Tibial nerve (tissue), 3 donors: ENCODE measurements at regions not wholly inside any gene's neighbourhood (a gene's known extent, or its start where the extent isn't known, plus 50 kb on each side); places are given as distances from the start of the nearest gene placed in this dataset.

Experiments
- CTCF ChIP-seq, 5 experiments: fragments of 200-600 bp in 3 of 5; fragments of 450-650 bp in 2 of 5; sonication (generic) in 3 of 5; IDR thresholded peaks; one replicate each; pipeline ENCODE4 v1.5.1; 2016 to 2019; ENCODE audit warnings: antibody characterized with exemption in 5 of 5, mild to moderate bottlenecking in 3 of 5, moderate library complexity in 2 of 5
- POLR2A ChIP-seq, 2 donors: fragments of 450-650 bp; IDR thresholded peaks; one replicate each; pipeline ENCODE4 v1.6.1; 2017; ENCODE audit warnings: antibody characterized with exemption in 2 of 2, mild to moderate bottlenecking in 2 of 2, moderate library complexity in 2 of 2

DNA sequence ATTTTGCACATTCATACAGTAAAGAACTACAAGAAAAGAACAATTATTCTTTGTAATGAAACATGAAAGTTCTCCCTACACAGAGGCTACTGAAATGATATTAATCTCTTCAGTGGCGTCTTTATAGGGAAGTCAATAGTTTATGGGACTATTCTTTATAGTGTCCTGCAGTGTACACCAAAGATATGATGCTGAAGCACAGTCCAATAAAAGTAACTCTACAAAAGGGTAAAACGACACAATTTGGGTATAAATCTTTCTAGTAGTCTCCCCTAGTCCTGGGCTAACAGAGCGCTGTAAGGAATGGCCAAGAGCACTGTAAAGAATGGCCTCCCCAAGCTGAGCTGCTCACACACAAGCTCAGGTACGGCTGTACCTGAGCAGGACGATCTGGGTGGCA is 101.1 kb upstream of the FUNDC1 start:
- TF ChIP-seq POLR2A (IDR thresholded peaks at IDR 0.05) (no peak), CTCF (IDR thresholded peaks at IDR 0.05) (no peak)
